ENCODE measurements at regions not wholly inside any gene's neighbourhood (a gene's known extent, or its start where the extent isn't known, plus 50 kb on each side); places are given as distances from the start of the nearest gene placed in this dataset.

DNA sequence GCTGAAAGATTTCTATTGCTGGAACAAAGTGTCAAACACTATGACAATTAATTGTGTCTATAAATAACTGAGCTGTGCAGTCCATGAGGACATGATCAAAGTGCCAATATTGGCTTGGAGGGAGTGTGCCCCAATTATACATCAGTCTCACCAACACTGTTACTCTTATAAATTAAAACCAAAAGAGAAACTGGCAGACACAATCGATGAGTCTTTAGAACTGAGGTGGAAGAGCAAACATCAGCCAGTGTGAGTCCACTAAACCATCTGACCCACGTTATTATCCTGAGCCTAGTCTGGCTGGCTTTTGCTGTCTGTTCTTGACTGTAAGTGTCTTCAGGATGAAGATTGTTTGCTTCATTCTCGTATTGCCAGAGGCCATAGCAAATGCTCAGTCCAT lies 98.9 kb downstream of the OLIG3 start:
- Mint-ChIP-seq H3K27ac (no peak overlapping the region), H3K9me3 (0 out of 2 replicates have a peak, but pooled peaks cover 3% of the 10 kb centered on the region), H3K4me3 (no peak overlapping the region), H3K27me3 (ENCODE audit: low read depth) (peaks cover 18% of the 10 kb centered on the region), H3K4me1 (peaks cover 12% of the 10 kb centered on the region), H3K36me3 (no peaks in the 10 kb centered on the region)
- TF ChIP-seq NFE2L1 (CRISPR knock-in tag; IDR thresholded peaks at IDR 0.05) = no peak
- TF ChIP-seq CBFB (CRISPR knock-in tag; IDR thresholded peaks at IDR 0.05; ENCODE audit: low read depth) = no peak
- no peak for TF ChIP-seq ZBTB21 (CRISPR knock-in tag; IDR thresholded peaks at IDR 0.05; ENCODE audit: borderline replicate concordance)
- no peak for TF ChIP-seq RELA (CRISPR knock-in tag; IDR thresholded peaks at IDR 0.05; ENCODE audit: borderline replicate concordance)
- TF ChIP-seq, protein P1, sequence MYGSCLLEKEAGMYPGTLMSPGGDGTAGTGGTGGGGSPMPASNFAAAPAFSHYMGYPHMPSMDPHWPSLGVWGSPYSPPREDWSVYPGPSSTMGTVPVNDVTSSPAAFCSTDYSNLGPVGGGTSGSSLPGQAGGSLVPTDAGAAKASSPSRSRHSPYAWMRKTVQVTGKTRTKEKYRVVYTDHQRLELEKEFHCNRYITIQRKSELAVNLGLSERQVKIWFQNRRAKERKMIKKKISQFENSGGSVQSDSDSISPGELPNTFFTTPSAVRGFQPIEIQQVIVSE (CRISPR knock-in tag; IDR thresholded peaks at IDR 0.05; ENCODE audit: borderline replicate concordance) = no peak
- TF ChIP-seq FOXP1 (CRISPR knock-in tag; IDR thresholded peaks at IDR 0.05; ENCODE audit: borderline replicate concordance) = no peak
- no peak for TF ChIP-seq TP53 (CRISPR knock-in tag; IDR thresholded peaks at IDR 0.05)
- TF ChIP-seq HMGA2 (CRISPR knock-in tag; IDR thresholded peaks at IDR 0.05) = no peak
- TF ChIP-seq ZNF317 (CRISPR knock-in tag; IDR thresholded peaks at IDR 0.05; ENCODE audit: borderline replicate concordance, low read depth) = no peak
- TF ChIP-seq, protein P2, sequence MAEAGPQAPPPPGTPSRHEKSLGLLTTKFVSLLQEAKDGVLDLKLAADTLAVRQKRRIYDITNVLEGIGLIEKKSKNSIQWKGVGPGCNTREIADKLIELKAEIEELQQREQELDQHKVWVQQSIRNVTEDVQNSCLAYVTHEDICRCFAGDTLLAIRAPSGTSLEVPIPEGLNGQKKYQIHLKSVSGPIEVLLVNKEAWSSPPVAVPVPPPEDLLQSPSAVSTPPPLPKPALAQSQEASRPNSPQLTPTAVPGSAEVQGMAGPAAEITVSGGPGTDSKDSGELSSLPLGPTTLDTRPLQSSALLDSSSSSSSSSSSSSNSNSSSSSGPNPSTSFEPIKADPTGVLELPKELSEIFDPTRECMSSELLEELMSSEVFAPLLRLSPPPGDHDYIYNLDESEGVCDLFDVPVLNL (CRISPR knock-in tag; IDR thresholded peaks at IDR 0.05; ENCODE audit: borderline replicate concordance, low read depth) = no peak
- TF ChIP-seq GABPB1 (CRISPR knock-in tag; IDR thresholded peaks at IDR 0.05) = no peak
- TF ChIP-seq, protein P3, sequence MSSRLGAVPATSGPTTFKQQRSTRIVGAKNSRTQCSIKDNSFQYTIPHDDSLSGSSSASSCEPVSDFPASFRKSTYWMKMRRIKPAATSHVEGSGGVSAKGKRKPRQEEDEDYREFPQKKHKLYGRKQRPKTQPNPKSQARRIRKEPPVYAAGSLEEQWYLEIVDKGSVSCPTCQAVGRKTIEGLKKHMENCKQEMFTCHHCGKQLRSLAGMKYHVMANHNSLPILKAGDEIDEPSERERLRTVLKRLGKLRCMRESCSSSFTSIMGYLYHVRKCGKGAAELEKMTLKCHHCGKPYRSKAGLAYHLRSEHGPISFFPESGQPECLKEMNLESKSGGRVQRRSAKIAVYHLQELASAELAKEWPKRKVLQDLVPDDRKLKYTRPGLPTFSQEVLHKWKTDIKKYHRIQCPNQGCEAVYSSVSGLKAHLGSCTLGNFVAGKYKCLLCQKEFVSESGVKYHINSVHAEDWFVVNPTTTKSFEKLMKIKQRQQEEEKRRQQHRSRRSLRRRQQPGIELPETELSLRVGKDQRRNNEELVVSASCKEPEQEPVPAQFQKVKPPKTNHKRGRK (CRISPR knock-in tag; IDR thresholded peaks at IDR 0.05; ENCODE audit: borderline replicate concordance) = no peak
- TF ChIP-seq, protein P4, sequence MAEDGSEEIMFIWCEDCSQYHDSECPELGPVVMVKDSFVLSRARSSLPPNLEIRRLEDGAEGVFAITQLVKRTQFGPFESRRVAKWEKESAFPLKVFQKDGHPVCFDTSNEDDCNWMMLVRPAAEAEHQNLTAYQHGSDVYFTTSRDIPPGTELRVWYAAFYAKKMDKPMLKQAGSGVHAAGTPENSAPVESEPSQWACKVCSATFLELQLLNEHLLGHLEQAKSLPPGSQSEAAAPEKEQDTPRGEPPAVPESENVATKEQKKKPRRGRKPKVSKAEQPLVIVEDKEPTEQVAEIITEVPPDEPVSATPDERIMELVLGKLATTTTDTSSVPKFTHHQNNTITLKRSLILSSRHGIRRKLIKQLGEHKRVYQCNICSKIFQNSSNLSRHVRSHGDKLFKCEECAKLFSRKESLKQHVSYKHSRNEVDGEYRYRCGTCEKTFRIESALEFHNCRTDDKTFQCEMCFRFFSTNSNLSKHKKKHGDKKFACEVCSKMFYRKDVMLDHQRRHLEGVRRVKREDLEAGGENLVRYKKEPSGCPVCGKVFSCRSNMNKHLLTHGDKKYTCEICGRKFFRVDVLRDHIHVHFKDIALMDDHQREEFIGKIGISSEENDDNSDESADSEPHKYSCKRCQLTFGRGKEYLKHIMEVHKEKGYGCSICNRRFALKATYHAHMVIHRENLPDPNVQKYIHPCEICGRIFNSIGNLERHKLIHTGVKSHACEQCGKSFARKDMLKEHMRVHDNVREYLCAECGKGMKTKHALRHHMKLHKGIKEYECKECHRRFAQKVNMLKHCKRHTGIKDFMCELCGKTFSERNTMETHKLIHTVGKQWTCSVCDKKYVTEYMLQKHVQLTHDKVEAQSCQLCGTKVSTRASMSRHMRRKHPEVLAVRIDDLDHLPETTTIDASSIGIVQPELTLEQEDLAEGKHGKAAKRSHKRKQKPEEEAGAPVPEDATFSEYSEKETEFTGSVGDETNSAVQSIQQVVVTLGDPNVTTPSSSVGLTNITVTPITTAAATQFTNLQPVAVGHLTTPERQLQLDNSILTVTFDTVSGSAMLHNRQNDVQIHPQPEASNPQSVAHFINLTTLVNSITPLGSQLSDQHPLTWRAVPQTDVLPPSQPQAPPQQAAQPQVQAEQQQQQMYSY (CRISPR knock-in tag; IDR thresholded peaks at IDR 0.05) = no peak
- TF ChIP-seq ZNF416 (CRISPR knock-in tag; IDR thresholded peaks at IDR 0.05) = no peak
- no peak for DNase-seq (ENCODE audit: low spot score)
- ATAC-seq = no peak
- CTCF ChIA-PET = no interaction called here
- POLR2A ChIA-PET = no interaction called here

DNA sequence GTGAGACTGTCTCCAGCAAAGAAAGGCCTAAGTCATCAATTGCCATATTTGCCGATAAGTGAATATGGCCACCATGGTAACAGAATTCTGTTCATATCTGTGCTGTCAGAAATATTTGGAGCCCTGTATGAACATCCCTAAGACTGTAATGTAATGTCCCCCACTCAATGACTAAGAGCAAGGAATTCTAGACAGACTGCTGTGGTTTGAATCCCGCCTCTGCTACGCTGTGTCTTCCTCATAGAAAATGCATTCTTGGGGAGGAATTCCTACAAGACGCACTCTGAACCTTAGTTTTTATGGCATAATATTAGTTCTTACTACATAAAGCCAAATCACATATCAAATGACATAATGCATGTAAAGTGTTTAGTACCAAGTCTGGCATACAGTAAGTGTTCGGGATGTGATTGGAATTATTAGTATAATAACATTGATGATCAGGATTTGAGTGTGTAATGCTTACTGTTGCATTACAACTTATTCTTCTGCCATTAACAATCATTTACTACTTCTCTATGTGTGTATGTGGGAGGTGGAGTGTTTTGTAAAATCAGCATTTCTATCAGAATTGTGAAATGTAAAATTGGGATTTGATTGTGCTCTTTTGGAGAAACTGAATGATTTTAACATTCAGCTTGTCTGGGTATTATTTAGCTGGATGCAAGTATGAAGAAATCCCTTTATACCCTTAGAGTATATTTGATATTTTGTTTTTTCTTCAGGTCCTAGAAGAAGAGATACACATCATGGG lies 103.0 kb downstream of the OLIG3 start:
- ChIA-PET POLR2A (no interaction called here), CTCF (interaction anchor here (0.6 to 1.1 kb wide), 2 partner anchors 27 to 198 kb away, joined by 3 to 4 read pairs; no protein-coding TSS in a partner anchor)
- no peak overlapping the region for H3K4me3 Mint-ChIP-seq
- H3K27me3 Mint-ChIP-seq (ENCODE audit: low read depth) = peaks cover 59% of the 10 kb centered on the region
- H3K27ac Mint-ChIP-seq = no peak overlapping the region
- ATAC-seq (no peak), DNase-seq (ENCODE audit: low spot score) (no peak)
- 0 out of 2 replicates have a peak, but pooled peaks cover 3% of the 10 kb centered on the region for H3K9me3 Mint-ChIP-seq
- TF ChIP-seq CREM (CRISPR knock-in tag; IDR thresholded peaks at IDR 0.05) (no peak), GRHL2 (CRISPR knock-in tag; IDR thresholded peaks at IDR 0.05; ENCODE audit: insufficient replicate concordance, severe bottlenecking) (no peak), NFE2L1 (CRISPR knock-in tag; IDR thresholded peaks at IDR 0.05) (no peak)
- TF ChIP-seq, protein P5, sequence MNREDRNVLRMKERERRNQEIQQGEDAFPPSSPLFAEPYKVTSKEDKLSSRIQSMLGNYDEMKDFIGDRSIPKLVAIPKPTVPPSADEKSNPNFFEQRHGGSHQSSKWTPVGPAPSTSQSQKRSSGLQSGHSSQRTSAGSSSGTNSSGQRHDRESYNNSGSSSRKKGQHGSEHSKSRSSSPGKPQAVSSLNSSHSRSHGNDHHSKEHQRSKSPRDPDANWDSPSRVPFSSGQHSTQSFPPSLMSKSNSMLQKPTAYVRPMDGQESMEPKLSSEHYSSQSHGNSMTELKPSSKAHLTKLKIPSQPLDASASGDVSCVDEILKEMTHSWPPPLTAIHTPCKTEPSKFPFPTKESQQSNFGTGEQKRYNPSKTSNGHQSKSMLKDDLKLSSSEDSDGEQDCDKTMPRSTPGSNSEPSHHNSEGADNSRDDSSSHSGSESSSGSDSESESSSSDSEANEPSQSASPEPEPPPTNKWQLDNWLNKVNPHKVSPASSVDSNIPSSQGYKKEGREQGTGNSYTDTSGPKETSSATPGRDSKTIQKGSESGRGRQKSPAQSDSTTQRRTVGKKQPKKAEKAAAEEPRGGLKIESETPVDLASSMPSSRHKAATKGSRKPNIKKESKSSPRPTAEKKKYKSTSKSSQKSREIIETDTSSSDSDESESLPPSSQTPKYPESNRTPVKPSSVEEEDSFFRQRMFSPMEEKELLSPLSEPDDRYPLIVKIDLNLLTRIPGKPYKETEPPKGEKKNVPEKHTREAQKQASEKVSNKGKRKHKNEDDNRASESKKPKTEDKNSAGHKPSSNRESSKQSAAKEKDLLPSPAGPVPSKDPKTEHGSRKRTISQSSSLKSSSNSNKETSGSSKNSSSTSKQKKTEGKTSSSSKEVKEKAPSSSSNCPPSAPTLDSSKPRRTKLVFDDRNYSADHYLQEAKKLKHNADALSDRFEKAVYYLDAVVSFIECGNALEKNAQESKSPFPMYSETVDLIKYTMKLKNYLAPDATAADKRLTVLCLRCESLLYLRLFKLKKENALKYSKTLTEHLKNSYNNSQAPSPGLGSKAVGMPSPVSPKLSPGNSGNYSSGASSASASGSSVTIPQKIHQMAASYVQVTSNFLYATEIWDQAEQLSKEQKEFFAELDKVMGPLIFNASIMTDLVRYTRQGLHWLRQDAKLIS (CRISPR knock-in tag; IDR thresholded peaks at IDR 0.05; ENCODE audit: borderline replicate concordance) = no peak
- no peaks in the 10 kb centered on the region for H3K36me3 Mint-ChIP-seq
- H3K4me1 Mint-ChIP-seq = no peaks in the 10 kb centered on the region
